SK-N-SH (cell line): ENCODE measurements at regions not wholly inside any gene's neighbourhood (a gene's known extent, or its start where the extent isn't known, plus 50 kb on each side); places are given as distances from the start of the nearest gene placed in this dataset.

ENCODE experiments used
- CHD2 ChIP-seq: fragments of 150-350 bp; IDR thresholded peaks from 2 replicates; pipeline ENCODE4 v1.6.1; 2018; ENCODE audit warnings: low read length; ENCODE audit not compliant: partially characterized antibody
- ELF1 ChIP-seq: IDR thresholded peaks from 2 replicates; pipeline ENCODE4 v1.4.0; 2012
- EP300 ChIP-seq, 2 experiments: IDR thresholded peaks; 2 replicates each; pipeline versions ENCODE4 v1.4.0 to v1.6.1; 2012; ENCODE audit warnings: borderline replicate concordance in 1 of 2, low read depth in 1 of 2, low read length in 1 of 2
- FOSL2 ChIP-seq: IDR thresholded peaks from 2 replicates; pipeline ENCODE4 v1.4.0; 2012; ENCODE audit warnings: low read depth, mild to moderate bottlenecking, moderate library complexity, borderline replicate concordance
- FOXJ3 ChIP-seq: sonication (generic); formaldehyde crosslinking; IDR thresholded peaks from 2 replicates; pipeline ENCODE4 v1.5.1; 2020; ENCODE audit warnings: mild to moderate bottlenecking, missing genetic modification reagents
- GABPA ChIP-seq: IDR thresholded peaks from 2 replicates; pipeline ENCODE4 v1.4.0; 2012; ENCODE audit warnings: low read depth, mild to moderate bottlenecking
- GATA2 ChIP-seq: sonication (generic); formaldehyde crosslinking; IDR thresholded peaks from 2 replicates; pipeline ENCODE4 v1.5.0; 2020; ENCODE audit warnings: mild to moderate bottlenecking, missing genetic modification reagents
- IRF3 ChIP-seq: fragments of 150-350 bp; IDR thresholded peaks from 2 replicates; pipeline ENCODE4 v1.6.1; 2016; ENCODE audit warnings: mild to moderate bottlenecking, low read depth, low read length
- JUND ChIP-seq: IDR thresholded peaks from 2 replicates; pipeline ENCODE4 v1.4.0; 2012
- MAX ChIP-seq: IDR thresholded peaks from 2 replicates; pipeline ENCODE4 v1.4.0; 2012; ENCODE audit warnings: low read depth
- MXI1 ChIP-seq: IDR thresholded peaks from 2 replicates; pipeline ENCODE4 v1.6.1; 2012; ENCODE audit warnings: mild to moderate bottlenecking, low read depth, low read length, improper control_type of control experiment
- NFIC ChIP-seq: IDR thresholded peaks from 2 replicates; pipeline ENCODE4 v1.4.0; 2012; ENCODE audit warnings: borderline replicate concordance
- RAD21 ChIP-seq: IDR thresholded peaks from 2 replicates; pipeline ENCODE4 v1.6.1; 2012; ENCODE audit warnings: mild to moderate bottlenecking, low read length
- REST ChIP-seq: IDR thresholded peaks from 2 replicates; pipeline ENCODE4 v1.6.1; 2012; ENCODE audit warnings: mild to moderate bottlenecking, low read depth, low read length, moderate library complexity
- RFX5 ChIP-seq: IDR thresholded peaks from 2 replicates; pipeline ENCODE4 v1.6.1; 2012; ENCODE audit warnings: mild to moderate bottlenecking, improper control_type of control experiment, low read length
- RXRA ChIP-seq: IDR thresholded peaks from 2 replicates; pipeline ENCODE4 v1.4.0; 2012; ENCODE audit warnings: low read depth, mild to moderate bottlenecking, borderline replicate concordance
- SIN3A ChIP-seq: IDR thresholded peaks from 2 replicates; pipeline ENCODE4 v1.6.1; 2012; ENCODE audit warnings: low read depth, mild to moderate bottlenecking, low read length, moderate library complexity, borderline replicate concordance
- SMC3 ChIP-seq: IDR thresholded peaks from 2 replicates; pipeline ENCODE4 v1.6.1; 2012; ENCODE audit warnings: low read depth, low read length, improper control_type of control experiment
- TAF1 ChIP-seq: IDR thresholded peaks from 2 replicates; pipeline ENCODE4 v1.6.1; 2012; ENCODE audit warnings: low read depth, mild to moderate bottlenecking, low read length, moderate library complexity, borderline replicate concordance
- TCF12 ChIP-seq: IDR thresholded peaks from 2 replicates; pipeline ENCODE4 v1.4.0; 2012
- TEAD4 ChIP-seq: IDR thresholded peaks from 2 replicates; pipeline ENCODE4 v1.4.0; 2012; ENCODE audit warnings: mild to moderate bottlenecking, borderline replicate concordance; ENCODE audit not compliant: insufficient read depth
- USF1 ChIP-seq: IDR thresholded peaks from 2 replicates; pipeline ENCODE4 v1.4.0; 2012; ENCODE audit warnings: low read depth, borderline replicate concordance
- YY1 ChIP-seq: IDR thresholded peaks from 2 replicates; pipeline ENCODE4 v1.4.0; 2012; ENCODE audit warnings: low read depth, mild to moderate bottlenecking

- TF ChIP-seq REST (no peak), RXRA (0 out of 2 replicates have a peak, but pooled peaks have one; percentile 41), USF1 (no peak), FOSL2 (peak; percentile 75), TEAD4 (peak; percentile 66; the same call in 1 of the 2 replicates), FOXJ3 (CRISPR knock-in tag) (no peak), EP300 (IDR thresholded peaks at IDR 0.05; ENCODE audit: borderline replicate concordance in 1 of 2, low read depth in 1 of 2, low read length in 1 of 2) (peak; percentile 23 to 89; a peak in 3 of 4 replicates), GABPA (no peak), RAD21 (no peak), MAX (no peak), TAF1 (no peak), SIN3A (no peak), ELF1 (no peak), CHD2 (no peak), IRF3 (no peak), YY1 (no peak), TCF12 (peak; percentile 87), SMC3 (no peak), RFX5 (no peak), JUND (peak; percentile 84), NFIC (peak; percentile 65; the same call in 1 of the 2 replicates), MXI1 (no peak), GATA2 (CRISPR knock-in tag) (no peak)
Observed at GRCh38 chr1:184888505-184888904, 85.8 kb downstream of the NIBAN1 start (continued).
